SK-N-SH treated with all-trans-retinoic acid at 6 μM for 48 hours (cell line): ENCODE measurements at regions not wholly inside any gene's neighbourhood (a gene's known extent, or its start where the extent isn't known, plus 50 kb on each side); places are given as distances from the start of the nearest gene placed in this dataset.

Experiments used
- ATAC-seq: fragments of 200-7000 bp; cut with Tn5 transposase; 3 replicates; pipeline ENCODE4 v1.9.1; 2020; ENCODE audit warnings: mild to moderate bottlenecking, moderate library complexity
- ARNTL ChIP-seq: fragments of 450-650 bp; formaldehyde crosslinking; IDR thresholded peaks from 2 replicates; pipeline ENCODE4 v1.5.0; 2020; ENCODE audit warnings: low read depth, mild to moderate bottlenecking, moderate library complexity, borderline replicate concordance
- BACH2 ChIP-seq: fragments of 250-450 bp; sonication (Bioruptor Pico); IDR thresholded peaks from 2 replicates; pipeline ENCODE4 v1.9.0; 2021; ENCODE audit warnings: mild to moderate bottlenecking, borderline replicate concordance
- CSDC2 ChIP-seq: fragments of 250-450 bp; sonication (Bioruptor Pico); IDR thresholded peaks from 2 replicates; pipeline ENCODE4 v1.5.0; 2020; ENCODE audit warnings: mild to moderate bottlenecking, moderate library complexity
- ESRRG ChIP-seq: fragments of 250-450 bp; sonication (Bioruptor Pico); IDR thresholded peaks from 2 replicates; pipeline ENCODE4 v1.6.1; 2021; ENCODE audit warnings: mild to moderate bottlenecking
- GLIS3 ChIP-seq: fragments of 250-450 bp; sonication (Bioruptor Pico); IDR thresholded peaks from 2 replicates; pipeline ENCODE4 v1.5.0; 2020; ENCODE audit warnings: mild to moderate bottlenecking, moderate library complexity
- OSR1 ChIP-seq: fragments of 250-450 bp; sonication (Bioruptor Pico); IDR thresholded peaks from 2 replicates; pipeline ENCODE4 v1.8.0; 2022; ENCODE audit warnings: moderate library complexity, mild to moderate bottlenecking, inconsistent platforms
- PPARA ChIP-seq: fragments of 250-450 bp; sonication (Bioruptor Pico); IDR thresholded peaks from 2 replicates; pipeline ENCODE4 v1.5.0; 2020; ENCODE audit warnings: mild to moderate bottlenecking, borderline replicate concordance
- RARB ChIP-seq: fragments of 250-450 bp; sonication (Bioruptor Pico); IDR thresholded peaks from 2 replicates; pipeline ENCODE4 v1.8.0; 2021; ENCODE audit warnings: mild to moderate bottlenecking, moderate library complexity
- SNAI2 ChIP-seq: fragments of 250-450 bp; sonication (Bioruptor Pico); IDR thresholded peaks from 2 replicates; pipeline ENCODE4 v1.5.0; 2020; ENCODE audit warnings: mild to moderate bottlenecking, moderate library complexity
- TCF4 ChIP-seq: fragments of 250-450 bp; sonication (Bioruptor Pico); IDR thresholded peaks from 2 replicates; pipeline ENCODE4 v1.8.0; 2021; ENCODE audit warnings: mild to moderate bottlenecking, moderate library complexity, borderline replicate concordance
- TOX ChIP-seq: fragments of 250-450 bp; sonication (Bioruptor Pico); IDR thresholded peaks from 2 replicates; pipeline ENCODE4 v1.8.0; 2021; ENCODE audit warnings: mild to moderate bottlenecking, moderate library complexity, borderline replicate concordance
- ZC3H10 ChIP-seq: fragments of 250-450 bp; sonication (Bioruptor Pico); IDR thresholded peaks from 2 replicates; pipeline ENCODE4 v1.5.1; 2021; ENCODE audit warnings: mild to moderate bottlenecking, moderate library complexity
- ZFP3 ChIP-seq: fragments of 250-450 bp; sonication (Bioruptor Pico); IDR thresholded peaks from 2 replicates; pipeline ENCODE4 v1.5.0; 2020; ENCODE audit warnings: mild to moderate bottlenecking, moderate library complexity
- ZFP30 ChIP-seq: fragments of 450-650 bp; formaldehyde crosslinking; IDR thresholded peaks from 2 replicates; pipeline ENCODE4 v1.5.0; 2022; ENCODE audit warnings: mild to moderate bottlenecking, moderate library complexity
- ZNF565 ChIP-seq: fragments of 450-650 bp; formaldehyde crosslinking; conservative IDR thresholded peaks from 2 replicates; pipeline ENCODE4 v1.5.0; 2020; ENCODE audit warnings: low read depth, mild to moderate bottlenecking, moderate library complexity
- ZNF70 ChIP-seq: fragments of 450-650 bp; formaldehyde crosslinking; IDR thresholded peaks from 2 replicates; pipeline ENCODE4 v1.5.0; 2020; ENCODE audit warnings: mild to moderate bottlenecking, moderate library complexity
- ZNF8 ChIP-seq: fragments of 450-650 bp; formaldehyde crosslinking; IDR thresholded peaks from 2 replicates; pipeline ENCODE4 v1.5.0; 2020; ENCODE audit warnings: mild to moderate bottlenecking, moderate library complexity
- TF ChIP-seq, protein P1 (sequence below): fragments of 250-450 bp; sonication (Bioruptor Pico); IDR thresholded peaks from 2 replicates; pipeline ENCODE4 v1.5.1; 2021; ENCODE audit warnings: mild to moderate bottlenecking, moderate library complexity
- TF ChIP-seq, protein P2 (sequence below): fragments of 250-450 bp; sonication (Bioruptor Pico); IDR thresholded peaks from 2 replicates; pipeline ENCODE4 v1.5.1; 2020; ENCODE audit warnings: low read depth, mild to moderate bottlenecking, moderate library complexity
- TF ChIP-seq, protein P3 (sequence below): fragments of 250-450 bp; sonication (Bioruptor Pico); IDR thresholded peaks from 2 replicates; pipeline ENCODE4 v1.8.0; 2020; ENCODE audit warnings: mild to moderate bottlenecking, moderate library complexity, borderline replicate concordance
- TF ChIP-seq, protein P4 (sequence below): fragments of 250-450 bp; sonication (Bioruptor Pico); IDR thresholded peaks from 2 replicates; pipeline ENCODE4 v1.5.0; 2020; ENCODE audit warnings: mild to moderate bottlenecking, moderate library complexity

DNA sequence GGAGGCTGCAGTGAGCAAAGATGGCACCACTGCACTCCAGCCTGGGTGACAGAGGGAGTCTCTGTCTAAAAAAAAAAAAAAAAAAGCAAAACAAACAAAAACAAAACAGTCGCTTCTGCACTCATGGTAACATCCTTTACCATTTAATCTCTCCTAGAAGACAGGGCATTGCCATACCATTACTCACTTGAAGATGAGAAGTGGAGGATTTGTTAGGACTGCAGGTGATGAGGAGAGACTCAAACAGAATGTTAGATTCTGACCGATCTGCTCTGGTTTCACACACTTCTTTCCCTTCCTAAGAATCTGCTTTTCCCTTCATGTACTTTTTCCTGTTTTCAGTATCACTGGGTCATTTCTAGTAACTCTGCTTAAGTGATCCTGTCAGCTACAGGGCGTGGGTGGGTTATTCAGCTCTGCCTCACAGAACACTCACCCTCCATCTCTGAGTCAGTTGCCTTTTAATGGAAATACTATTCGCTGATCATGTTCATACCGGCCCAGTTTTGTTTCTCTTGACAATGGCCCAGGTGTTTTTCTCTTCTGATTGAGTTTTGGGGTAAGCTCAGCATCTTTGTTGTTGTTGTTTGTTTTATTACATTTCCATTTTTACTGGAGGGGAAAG, 148.0 kb upstream of the ERG start:
- peak; percentile 89 for ATAC-seq
- TF ChIP-seq OSR1 (CRISPR knock-in tag) (no peak), ARNTL (no peak), RARB (CRISPR knock-in tag) (no peak), BACH2 (no peak), SNAI2 (no peak), ZFP30 (no peak), TCF4 (CRISPR knock-in tag) (no peak), ESRRG (CRISPR knock-in tag) (no peak), ZNF565 (CRISPR knock-in tag) (no peak)
- TF ChIP-seq, all 23 proteins: peak for 0

DNA sequence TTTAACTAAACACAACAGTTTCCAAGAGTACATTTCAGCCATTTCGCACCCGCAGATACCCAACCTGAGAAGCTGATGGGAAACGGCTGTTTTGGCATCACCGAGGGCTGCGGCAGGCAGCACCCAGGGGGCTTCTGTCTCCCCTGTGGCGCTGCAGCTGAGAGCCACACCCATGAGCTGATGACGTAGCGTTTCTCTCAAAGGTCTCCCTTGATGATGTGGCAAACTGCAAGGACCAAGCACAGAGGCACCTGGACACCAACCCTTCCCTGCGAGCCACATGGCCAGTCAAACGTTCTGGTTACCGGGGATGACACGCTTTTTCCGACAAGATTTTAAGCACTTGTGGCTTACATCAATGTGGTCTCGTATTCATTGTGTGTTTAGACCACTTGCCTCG, 150.8 kb upstream of the ERG start:
- ATAC-seq, result no peak
- TF ChIP-seq ARNTL (no peak), BACH2 (no peak), SNAI2 (no peak), ESRRG (CRISPR knock-in tag) (no peak), CSDC2 (CRISPR knock-in tag) (no peak), ZNF8 (no peak), ZNF70 (no peak), TCF4 (CRISPR knock-in tag) (no peak), ZFP30 (no peak), ZFP3 (CRISPR knock-in tag) (no peak), ZNF565 (CRISPR knock-in tag) (no peak)
- TF ChIP-seq, protein P1, sequence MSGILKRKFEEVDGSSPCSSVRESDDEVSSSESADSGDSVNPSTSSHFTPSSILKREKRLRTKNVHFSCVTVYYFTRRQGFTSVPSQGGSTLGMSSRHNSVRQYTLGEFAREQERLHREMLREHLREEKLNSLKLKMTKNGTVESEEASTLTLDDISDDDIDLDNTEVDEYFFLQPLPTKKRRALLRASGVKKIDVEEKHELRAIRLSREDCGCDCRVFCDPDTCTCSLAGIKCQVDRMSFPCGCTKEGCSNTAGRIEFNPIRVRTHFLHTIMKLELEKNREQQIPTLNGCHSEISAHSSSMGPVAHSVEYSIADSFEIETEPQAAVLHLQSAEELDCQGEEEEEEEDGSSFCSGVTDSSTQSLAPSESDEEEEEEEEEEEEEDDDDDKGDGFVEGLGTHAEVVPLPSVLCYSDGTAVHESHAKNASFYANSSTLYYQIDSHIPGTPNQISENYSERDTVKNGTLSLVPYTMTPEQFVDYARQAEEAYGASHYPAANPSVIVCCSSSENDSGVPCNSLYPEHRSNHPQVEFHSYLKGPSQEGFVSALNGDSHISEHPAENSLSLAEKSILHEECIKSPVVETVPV, result no peak
- TF ChIP-seq, protein P2, sequence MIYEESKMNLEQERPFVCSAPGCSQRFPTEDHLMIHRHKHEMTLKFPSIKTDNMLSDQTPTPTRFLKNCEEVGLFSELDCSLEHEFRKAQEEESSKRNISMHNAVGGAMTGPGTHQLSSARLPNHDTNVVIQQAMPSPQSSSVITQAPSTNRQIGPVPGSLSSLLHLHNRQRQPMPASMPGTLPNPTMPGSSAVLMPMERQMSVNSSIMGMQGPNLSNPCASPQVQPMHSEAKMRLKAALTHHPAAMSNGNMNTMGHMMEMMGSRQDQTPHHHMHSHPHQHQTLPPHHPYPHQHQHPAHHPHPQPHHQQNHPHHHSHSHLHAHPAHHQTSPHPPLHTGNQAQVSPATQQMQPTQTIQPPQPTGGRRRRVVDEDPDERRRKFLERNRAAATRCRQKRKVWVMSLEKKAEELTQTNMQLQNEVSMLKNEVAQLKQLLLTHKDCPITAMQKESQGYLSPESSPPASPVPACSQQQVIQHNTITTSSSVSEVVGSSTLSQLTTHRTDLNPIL (CRISPR knock-in tag), result no peak
- TF ChIP-seq, protein P3, sequence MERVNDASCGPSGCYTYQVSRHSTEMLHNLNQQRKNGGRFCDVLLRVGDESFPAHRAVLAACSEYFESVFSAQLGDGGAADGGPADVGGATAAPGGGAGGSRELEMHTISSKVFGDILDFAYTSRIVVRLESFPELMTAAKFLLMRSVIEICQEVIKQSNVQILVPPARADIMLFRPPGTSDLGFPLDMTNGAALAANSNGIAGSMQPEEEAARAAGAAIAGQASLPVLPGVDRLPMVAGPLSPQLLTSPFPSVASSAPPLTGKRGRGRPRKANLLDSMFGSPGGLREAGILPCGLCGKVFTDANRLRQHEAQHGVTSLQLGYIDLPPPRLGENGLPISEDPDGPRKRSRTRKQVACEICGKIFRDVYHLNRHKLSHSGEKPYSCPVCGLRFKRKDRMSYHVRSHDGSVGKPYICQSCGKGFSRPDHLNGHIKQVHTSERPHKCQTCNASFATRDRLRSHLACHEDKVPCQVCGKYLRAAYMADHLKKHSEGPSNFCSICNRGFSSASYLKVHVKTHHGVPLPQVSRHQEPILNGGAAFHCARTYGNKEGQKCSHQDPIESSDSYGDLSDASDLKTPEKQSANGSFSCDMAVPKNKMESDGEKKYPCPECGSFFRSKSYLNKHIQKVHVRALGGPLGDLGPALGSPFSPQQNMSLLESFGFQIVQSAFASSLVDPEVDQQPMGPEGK (CRISPR knock-in tag), result no peak

DNA sequence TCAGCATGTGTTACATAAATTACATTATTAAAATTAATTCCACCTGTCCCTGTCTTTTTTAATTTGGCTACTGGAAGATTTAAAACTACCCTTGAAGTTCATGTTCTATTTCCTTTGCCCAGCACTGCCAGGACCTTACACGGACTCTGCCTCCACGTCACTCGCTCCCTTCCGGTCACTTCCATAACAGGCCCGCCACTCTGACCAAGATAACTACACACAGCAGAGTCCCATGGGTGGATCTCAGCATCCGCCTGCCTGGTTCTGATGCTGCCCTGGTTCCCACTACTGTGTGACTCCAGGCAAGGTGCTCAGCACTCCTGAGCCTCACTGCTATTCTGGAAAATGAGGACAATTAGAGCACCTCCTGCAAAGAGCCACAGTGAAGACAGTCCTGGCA, 153.3 kb upstream of the ERG start:
- no peak for ATAC-seq
- TF ChIP-seq ZC3H10 (CRISPR knock-in tag), result no peak
- TF ChIP-seq SNAI2, result no peak
- no peak for TF ChIP-seq GLIS3
- no peak for TF ChIP-seq ZNF8
- no peak for TF ChIP-seq ARNTL
- TF ChIP-seq, protein P4, sequence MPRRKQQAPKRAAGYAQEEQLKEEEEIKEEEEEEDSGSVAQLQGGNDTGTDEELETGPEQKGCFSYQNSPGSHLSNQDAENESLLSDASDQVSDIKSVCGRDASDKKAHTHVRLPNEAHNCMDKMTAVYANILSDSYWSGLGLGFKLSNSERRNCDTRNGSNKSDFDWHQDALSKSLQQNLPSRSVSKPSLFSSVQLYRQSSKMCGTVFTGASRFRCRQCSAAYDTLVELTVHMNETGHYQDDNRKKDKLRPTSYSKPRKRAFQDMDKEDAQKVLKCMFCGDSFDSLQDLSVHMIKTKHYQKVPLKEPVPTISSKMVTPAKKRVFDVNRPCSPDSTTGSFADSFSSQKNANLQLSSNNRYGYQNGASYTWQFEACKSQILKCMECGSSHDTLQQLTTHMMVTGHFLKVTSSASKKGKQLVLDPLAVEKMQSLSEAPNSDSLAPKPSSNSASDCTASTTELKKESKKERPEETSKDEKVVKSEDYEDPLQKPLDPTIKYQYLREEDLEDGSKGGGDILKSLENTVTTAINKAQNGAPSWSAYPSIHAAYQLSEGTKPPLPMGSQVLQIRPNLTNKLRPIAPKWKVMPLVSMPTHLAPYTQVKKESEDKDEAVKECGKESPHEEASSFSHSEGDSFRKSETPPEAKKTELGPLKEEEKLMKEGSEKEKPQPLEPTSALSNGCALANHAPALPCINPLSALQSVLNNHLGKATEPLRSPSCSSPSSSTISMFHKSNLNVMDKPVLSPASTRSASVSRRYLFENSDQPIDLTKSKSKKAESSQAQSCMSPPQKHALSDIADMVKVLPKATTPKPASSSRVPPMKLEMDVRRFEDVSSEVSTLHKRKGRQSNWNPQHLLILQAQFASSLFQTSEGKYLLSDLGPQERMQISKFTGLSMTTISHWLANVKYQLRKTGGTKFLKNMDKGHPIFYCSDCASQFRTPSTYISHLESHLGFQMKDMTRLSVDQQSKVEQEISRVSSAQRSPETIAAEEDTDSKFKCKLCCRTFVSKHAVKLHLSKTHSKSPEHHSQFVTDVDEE (CRISPR knock-in tag), result no peak
- TF ChIP-seq, protein P2 (CRISPR knock-in tag), result no peak
- no peak for TF ChIP-seq ZNF565 (CRISPR knock-in tag)
- TF ChIP-seq ZNF70, result no peak

DNA sequence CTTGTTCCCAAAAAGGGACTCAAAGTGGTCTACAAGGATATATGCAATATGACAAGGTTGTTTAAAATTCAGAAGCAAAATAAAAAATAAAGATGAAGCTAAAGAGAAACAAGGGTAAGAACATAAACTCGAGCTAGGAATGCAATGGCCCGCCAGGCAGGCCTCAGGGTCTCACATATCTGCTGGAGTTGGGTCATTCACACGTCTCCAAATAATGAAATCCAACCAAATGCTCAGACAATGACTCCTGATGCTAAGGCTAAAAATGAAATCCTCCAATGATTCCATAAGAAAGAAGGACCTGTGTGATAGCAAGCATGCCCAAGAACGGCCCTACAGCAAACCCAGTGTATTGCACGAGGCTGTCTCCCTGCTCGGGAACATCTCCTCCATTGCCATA, 153.3 kb upstream of the ETS2 start:
- ATAC-seq, result no peak
- TF ChIP-seq ZNF565 (CRISPR knock-in tag), result no peak
- TF ChIP-seq, protein P1, result no peak
- no peak for TF ChIP-seq TOX (CRISPR knock-in tag)
- no peak for TF ChIP-seq ARNTL
- no peak for TF ChIP-seq ZNF70
- no peak for TF ChIP-seq PPARA
- no peak for TF ChIP-seq ZFP3 (CRISPR knock-in tag)
- TF ChIP-seq CSDC2 (CRISPR knock-in tag), result no peak
- TF ChIP-seq ZFP30, result no peak
